NCI-H1930 (cell line): ENCODE measurements at regions not wholly inside any gene's neighbourhood (a gene's known extent, or its start where the extent isn't known, plus 50 kb on each side); places are given as distances from the start of the nearest gene placed in this dataset.
A peak's percentile ranks its signal among the peaks of the same experiment; 100 is the strongest.

ENCODE experiments used
- DNase-seq, 2 experiments: peaks; one replicate each; lab custom pipeline; 2025; lab: John Stamatoyannopoulos, UW

- no peak for DNase-seq
Measured at GRCh38 chr20:50405915-50406609, 104.1 kb upstream of the PTPN1 start.

GRCh38 chr20:50406610-50407136, 103.5 kb upstream of the PTPN1 start:
- no peak for DNase-seq

GRCh38 chr20:50408526-50409364, 101.4 kb upstream of the PTPN1 start:
- DNase-seq, result no peak

GRCh38 chr20:50409495-50409894, 100.7 kb upstream of the PTPN1 start:
- no peak for DNase-seq

GRCh38 chr20:50410343-50410742, 99.8 kb upstream of the PTPN1 start:
- no peak for DNase-seq

DNA sequence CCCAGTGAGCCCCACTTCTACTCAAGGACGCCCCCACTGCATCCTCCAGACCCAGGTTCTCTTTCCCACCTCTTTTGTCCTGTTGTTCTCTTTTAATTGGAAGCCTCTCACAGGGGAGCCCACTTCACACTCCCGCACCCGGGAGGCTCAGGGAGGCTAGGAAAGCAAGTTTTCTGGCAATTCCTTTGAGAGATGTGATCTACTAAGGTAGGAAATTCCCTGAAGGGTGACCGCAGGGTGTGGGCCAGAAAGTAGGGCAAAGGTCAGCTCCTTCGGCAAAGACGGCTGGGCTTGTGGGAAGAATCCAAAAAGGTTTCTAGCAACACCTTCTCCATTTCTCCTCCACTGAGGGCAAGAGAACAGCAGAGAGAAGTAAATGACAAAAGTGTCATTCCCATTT, 98.1 kb upstream of the PTPN1 start:
- no peak for DNase-seq

DNA sequence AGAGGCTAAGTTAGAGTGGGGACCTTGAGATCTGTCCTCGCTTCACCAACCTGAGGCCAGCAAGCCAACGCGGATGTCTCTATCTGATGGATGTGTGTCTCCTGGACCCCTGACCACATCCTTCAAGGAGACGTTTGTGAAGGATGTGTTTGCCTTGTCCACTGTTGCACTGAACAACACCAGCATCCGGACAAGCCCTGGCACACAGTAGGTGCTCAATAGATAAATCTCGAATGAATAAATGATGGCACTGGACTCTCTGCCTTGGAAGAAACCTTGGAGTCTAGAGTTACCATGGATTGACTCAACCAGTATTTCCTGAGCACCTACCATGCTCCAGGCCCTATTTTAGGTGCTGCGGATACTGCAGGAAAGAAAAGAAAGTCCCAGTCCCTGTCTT, 97.7 kb upstream of the PTPN1 start:
- DNase-seq, result no peak

DNA sequence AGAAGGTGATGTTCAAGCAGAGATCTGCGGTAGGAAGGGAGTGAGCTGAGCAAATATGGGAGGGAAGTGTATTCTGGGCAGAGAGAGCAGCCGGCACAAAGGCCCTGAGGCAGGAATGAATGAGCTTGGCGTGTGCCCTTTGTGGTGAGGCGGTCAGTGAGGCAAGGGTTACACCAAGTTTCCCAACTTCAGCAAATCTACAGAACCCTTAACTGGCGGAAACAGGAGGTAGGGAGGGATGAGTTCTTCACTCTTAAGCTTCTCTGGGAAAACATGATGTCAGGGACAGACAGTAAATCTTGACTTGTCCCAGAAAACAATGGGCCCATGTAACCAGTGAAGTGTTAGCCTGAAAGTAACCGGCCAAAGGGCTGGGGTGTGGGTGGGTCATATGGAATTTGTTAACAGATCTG, 97.1 kb upstream of the PTPN1 start:
- no peak for DNase-seq

DNA sequence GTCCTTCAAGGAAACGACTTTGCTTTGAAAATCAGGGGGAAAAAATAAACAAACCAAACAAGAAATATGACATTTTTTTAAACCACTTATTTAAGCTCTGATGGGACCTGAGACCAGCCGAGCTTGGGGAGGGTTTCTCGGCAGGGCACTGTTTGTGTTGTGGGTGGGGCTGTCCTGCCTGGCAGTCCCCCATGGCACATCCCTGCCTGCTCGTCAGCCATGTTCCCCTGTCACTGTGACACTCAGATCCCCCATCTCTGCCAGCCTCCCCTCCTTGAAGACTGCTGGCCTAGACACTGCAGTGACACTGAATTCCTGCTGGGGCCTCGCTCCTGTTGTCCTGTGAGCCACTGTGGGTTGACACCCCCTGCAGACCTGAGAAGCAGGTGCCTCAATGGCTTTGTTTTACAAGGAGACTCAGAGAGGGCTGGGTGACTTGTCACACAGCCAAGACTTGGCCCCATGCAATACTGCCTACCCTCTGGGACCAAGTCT, 95.1 kb upstream of the PTPN1 start:
- no peak for DNase-seq

DNA sequence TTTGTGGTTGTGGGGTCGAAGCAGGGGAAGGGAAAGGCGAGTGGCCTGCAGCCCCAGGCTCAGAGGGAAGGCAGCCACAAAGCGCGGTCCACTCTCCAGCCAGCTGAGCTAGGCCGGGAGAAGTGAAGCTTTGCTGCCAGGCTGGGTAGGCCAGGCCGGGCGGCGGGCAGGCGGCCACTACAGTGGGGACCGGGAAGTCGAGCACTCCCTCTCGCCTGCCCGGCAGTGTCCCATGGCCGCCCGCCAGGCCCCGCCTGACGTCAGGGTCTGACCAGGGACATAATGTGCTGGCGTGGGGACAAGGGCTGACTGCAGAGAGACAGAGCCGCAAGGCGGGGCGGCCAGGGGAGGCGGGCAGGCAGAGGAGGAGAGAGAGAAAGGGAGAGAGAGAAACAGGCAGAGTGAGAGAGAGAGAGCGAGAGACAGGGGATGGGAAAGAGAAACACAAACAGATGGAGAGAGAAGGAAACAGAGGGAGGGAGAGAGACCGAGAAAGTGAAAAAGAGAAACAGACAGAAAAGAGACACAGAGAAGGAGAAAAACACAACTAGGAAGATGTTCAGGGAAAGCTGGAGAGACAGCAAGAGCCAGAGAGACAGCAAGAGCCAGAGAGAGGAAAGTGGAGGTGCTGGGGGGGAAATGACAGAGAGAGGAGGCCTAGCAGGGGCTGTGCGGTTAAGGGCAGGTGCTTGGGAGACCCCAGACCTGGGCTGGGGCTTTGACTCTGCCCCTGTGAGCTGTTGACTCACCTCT, 94.5 kb upstream of the PTPN1 start:
- DNase-seq, result no peak

- no peak for DNase-seq
Measured at GRCh38 chr20:50416269-50417022, 93.7 kb upstream of the PTPN1 start.

- DNase-seq, result no peak
Measured at GRCh38 chr20:50417023-50417329, 93.2 kb upstream of the PTPN1 start.

DNA sequence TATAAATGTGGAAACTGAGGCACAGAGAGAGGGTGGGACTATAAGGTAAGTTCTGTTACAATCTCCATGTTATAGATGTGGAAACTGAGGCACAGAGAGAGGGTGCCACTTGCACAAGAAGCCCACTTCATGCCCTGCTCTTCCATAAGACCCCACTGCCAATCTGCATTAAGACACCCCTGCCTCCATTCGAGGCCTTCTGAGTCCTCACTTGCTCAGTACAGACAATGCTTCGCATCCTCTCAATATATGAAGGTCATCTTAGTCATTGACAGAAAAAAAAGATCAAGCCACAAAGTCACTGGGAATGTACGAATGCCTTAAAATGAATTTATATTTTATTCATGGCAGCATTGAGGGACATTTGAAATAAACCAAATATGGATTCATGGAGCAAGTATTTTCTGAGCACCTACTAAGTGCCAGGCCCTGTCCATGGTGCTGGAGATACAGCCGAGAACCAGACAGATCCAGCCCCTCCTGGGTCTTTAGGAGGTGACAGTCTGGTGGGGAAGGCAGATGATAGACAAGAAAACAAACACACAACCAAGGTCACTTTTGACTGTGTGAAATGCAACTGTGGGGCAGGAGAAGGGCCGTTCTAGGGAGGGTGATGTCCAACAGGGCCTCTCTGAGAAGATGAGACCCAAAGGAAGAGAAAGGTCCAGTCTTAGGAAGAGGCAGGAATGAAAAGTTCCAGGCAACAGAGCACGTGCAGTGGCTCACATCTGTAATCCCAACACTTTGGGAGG, 92.5 kb upstream of the PTPN1 start:
- DNase-seq, result no peak

- no peak for DNase-seq
Measured at GRCh38 chr20:50418890-50419642, 91.1 kb upstream of the PTPN1 start.

- no peak for DNase-seq
Measured at GRCh38 chr20:50420380-50420779, 89.8 kb upstream of the PTPN1 start.

DNA sequence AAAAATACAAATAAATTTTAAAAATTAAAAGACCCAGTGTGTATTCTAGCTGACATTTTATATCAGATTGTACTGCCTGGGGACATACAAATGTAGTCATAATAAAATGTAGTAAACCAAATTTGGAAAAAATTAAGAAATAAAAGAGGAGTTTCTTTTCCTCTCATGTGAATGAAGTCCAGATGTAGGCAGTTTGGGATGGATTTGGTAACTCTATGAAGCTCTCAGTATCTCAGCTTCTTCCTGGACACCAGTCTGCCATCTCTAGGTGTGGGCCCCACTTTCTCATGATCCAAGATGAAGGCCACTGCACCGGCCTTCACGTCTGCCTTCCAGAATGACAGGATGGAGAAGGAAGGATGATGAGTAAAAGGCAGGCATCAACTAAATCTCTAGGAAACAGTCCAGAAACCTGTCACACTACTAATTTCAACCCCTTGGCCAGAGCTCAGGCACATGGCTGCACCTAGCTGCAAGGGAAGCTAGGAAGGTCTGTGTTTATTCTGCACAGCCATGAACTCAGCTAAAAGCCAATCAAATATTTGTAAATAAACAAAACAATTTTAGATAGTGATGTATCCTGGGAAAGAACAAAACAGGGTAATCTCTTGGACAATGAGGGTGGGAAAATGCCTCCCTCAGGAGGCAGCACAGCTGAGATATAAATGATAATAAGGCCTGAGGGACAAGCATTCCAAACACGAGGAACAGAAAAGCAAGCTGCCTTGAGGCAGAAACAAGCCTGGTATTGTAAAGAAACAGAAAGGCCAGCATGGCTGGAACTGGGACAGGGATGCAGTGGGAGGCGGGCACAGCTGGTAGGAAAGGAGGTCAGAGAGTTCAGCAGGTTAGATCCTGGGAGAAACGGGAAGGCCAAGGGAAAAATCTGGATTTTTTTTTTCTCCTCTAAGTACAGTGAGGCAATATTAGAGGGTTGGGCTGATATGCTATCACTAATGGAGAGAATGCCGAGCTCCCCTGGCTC, 88.5 kb upstream of the PTPN1 start:
- DNase-seq, result no peak

DNA sequence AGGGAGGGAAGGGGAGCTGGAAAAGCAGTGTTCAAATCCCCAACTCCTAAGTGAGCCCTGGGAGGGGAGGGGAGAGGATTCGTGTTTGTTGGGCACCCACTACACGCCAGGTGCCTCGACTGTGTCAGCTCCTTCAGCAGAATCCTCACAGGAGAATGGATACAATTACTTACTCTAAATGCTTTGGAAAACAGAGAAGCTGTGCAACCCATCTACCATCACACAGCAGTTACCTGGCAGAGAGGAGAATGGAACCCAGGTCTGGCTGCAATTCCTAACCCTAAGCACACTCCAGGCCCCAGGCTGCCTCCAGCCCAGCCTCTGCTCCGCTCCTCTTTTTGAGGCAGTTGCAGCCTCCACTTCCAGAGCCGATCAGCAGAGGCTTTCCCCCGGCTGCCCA, 86.4 kb upstream of the PTPN1 start:
- no peak for DNase-seq

DNA sequence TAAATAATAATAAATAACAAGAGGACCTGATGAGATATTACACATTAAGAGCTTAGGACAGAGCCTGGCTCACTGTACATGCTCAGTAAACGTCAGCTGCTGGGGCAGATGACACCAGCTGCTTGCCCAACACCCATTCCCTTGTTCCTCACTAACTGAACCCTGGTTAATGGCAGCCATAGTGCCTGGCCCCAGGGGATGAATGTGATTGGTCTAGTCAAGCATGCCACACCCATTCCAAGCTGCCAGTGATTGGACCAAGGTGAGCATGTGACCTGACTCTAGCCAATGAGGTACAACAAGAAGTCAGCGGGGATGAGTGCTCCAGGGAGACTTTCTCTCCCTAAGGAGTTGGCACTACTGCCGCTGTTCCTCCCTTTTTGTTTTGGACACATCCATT, 85.1 kb upstream of the PTPN1 start:
- peak in 1 of 2 experiments; percentile 24 for DNase-seq
